ENCODE measurements at regions not wholly inside any gene's neighbourhood (a gene's known extent, or its start where the extent isn't known, plus 50 kb on each side); places are given as distances from the start of the nearest gene placed in this dataset.

DNA sequence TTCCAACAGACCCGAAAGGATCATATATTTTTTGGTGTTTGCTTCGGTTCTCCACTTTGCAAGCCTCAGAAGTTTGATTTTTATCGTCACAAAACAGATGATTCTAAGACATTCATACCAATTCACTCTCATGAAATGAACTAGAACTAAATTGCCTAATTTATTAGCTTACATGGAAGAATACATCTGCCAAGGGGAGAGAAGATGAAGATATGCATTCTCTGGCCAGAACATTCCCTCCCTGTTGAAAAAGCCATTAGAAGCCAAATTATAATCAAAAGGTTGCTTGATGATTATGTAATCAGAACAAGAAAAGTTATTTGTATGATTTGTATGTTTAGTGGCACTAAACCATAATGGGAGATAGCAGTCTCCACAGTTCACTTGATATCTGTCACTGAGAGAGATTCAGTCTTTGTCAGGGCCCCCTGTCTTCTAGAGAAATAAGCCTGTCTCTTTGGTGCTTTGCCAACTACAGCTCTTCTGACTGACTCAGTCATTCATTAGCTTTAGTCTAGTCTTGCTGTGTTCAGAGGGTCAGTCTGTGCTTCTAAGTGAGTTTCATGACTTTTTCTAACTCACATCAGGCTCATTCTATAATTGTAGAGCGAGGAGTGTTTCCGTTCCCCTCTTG, 95.3 kb upstream of the GNAI1 start:
- FAIRE-seq: no peak
- Histone ChIP-seq H3K27me3 (no peaks in the 10 kb centered on the region), H3K4me1 (no peaks in the 10 kb centered on the region), H3K9me3 (no peaks in the 10 kb centered on the region), H3K4me3 (no peak overlapping the region), H3K36me3 (no peaks in the 10 kb centered on the region), H3K27ac (no peak overlapping the region)
- intact Hi-C loops (cut with DNase I): no loop called here
- 58 to 79% methylated on average over 5 of the region's 5 CpGs for WGBS, 2 donors
- TF ChIP-seq, protein P1, sequence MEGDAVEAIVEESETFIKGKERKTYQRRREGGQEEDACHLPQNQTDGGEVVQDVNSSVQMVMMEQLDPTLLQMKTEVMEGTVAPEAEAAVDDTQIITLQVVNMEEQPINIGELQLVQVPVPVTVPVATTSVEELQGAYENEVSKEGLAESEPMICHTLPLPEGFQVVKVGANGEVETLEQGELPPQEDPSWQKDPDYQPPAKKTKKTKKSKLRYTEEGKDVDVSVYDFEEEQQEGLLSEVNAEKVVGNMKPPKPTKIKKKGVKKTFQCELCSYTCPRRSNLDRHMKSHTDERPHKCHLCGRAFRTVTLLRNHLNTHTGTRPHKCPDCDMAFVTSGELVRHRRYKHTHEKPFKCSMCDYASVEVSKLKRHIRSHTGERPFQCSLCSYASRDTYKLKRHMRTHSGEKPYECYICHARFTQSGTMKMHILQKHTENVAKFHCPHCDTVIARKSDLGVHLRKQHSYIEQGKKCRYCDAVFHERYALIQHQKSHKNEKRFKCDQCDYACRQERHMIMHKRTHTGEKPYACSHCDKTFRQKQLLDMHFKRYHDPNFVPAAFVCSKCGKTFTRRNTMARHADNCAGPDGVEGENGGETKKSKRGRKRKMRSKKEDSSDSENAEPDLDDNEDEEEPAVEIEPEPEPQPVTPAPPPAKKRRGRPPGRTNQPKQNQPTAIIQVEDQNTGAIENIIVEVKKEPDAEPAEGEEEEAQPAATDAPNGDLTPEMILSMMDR (IDR thresholded peaks at IDR 0.05): no peak
- ATAC-seq: no peak
- no peak for DNase-seq

DNA sequence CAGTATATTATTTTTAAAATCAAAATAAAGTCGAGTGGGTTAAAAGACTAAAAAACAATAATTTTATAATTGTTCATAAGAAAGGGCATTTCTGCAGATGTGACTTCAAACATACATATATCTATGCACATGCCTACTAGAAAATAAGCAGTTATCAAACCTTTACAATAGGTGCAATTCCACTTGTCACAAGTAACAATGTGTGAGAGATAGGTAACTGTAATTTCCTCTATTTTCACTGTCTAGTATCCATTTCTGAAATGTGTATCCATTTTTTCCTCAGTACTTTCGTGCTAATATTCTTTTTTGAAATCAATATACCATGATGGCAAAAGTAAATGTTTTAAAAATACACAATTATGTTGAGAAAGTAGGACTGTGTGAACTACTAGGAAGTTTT, 96.9 kb upstream of the GNAI1 start:
- H3K4me3 ChIP-seq: no peak overlapping the region
- ATAC-seq (no peak), FAIRE-seq (no peak), DNase-seq (no peak)
- intact Hi-C loops (cut with DNase I): no loop called here
- H3K9me3 ChIP-seq: no peaks in the 10 kb centered on the region
- no peaks in the 10 kb centered on the region for H3K4me1 ChIP-seq
- no peaks in the 10 kb centered on the region for H3K36me3 ChIP-seq
- TF ChIP-seq, protein P1 (IDR thresholded peaks at IDR 0.05): no peak
- H3K27ac ChIP-seq: no peak overlapping the region
- 44 to 56% methylated on average over 2 of the region's 2 CpGs for WGBS, 2 donors
- no peaks in the 10 kb centered on the region for H3K27me3 ChIP-seq

DNA sequence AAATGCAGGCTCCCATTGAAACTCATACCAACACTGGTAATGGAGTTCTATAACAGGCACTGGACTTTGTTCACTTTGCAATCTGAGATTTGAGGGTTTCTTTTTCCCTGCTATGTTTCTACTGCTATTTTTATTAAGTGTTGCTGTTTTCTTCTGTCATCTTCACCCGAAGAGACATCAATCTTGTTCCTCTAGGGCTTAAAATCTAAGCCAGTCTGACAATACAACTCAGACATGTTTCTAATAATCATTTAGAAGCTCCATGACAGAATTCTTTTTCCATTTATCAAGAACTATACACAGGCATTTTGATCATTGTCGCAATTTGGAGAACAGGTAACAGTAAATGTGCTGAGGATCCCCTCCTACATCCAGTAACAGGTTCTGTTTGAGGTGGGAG, 98.5 kb upstream of the GNAI1 start:
- ATAC-seq (no peak), FAIRE-seq (no peak), DNase-seq (no peak)
- intact Hi-C loops (cut with DNase I): no loop called here
- H3K4me1 ChIP-seq: no peaks in the 10 kb centered on the region
- no peaks in the 10 kb centered on the region for H3K9me3 ChIP-seq
- TF ChIP-seq, protein P1 (IDR thresholded peaks at IDR 0.05): no peak
- no peaks in the 10 kb centered on the region for H3K36me3 ChIP-seq
- no peak overlapping the region for H3K27ac ChIP-seq
- 43 to 44% methylated on average over 2 of the region's 2 CpGs for WGBS, 2 donors
- no peak overlapping the region for H3K4me3 ChIP-seq
- no peaks in the 10 kb centered on the region for H3K27me3 ChIP-seq

DNA sequence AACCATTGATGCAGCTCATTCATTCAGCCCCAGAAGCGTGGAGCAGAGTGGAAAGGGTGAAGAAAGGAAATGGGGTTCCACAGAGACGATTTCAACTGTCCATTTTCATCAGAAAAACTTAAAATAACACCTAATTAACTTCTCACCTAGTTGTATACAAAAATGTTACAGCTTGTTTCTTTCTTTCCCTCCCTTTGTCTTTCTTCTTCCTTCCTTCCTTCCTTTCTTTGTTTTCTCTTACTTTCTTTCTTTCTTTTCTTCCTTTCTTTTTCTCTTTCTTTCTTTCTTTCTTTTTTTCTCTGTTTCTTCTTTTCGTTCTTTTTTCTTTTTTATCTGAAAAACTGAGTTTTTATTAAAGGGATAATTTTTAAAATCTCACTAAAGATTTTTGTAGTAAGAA, 105.9 kb upstream of the GNAI1 start:
- Histone ChIP-seq H3K4me3 (no peak overlapping the region), H3K36me3 (no peaks in the 10 kb centered on the region), H3K27me3 (no peaks in the 10 kb centered on the region), H3K27ac (no peak overlapping the region), H3K4me1 (no peaks in the 10 kb centered on the region), H3K9me3 (no peaks in the 10 kb centered on the region)
- intact Hi-C loops (cut with DNase I): no loop called here
- DNase-seq (no peak), ATAC-seq (no peak), FAIRE-seq (no peak)
- TF ChIP-seq, protein P1 (IDR thresholded peaks at IDR 0.05): no peak
- 48 to 63% methylated on average over 3 of the region's 3 CpGs for WGBS, 2 donors

DNA sequence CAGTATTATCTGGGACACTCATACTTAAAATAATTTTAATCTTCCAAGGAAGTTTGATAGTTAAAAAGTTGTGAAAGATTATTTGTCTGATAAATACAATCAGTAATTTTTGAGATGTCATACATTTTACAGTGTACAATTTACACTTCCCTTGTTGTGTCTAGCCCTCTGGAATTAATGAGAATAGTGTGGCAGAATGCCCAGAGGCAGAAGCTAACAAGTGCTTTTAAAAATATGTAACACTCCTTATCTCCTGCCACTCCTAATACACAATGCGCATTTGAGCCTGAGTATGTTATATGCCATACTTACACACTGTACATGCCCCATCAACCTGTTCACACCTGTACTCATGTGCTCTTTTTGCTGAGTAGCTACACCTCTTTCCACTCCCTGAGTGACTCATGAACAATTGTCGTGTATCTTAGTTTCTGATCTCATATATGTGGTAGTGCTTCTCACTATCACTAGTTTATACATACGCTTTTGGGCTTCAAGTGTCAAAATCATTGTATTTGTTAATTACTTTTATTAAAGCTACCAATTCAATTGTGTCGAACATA, 106.9 kb upstream of the GNAI1 start:
- FAIRE-seq: no peak
- intact Hi-C loops (cut with DNase I): no loop called here
- WGBS, 2 donors: 56 to 71% methylated on average over 4 of the region's 4 CpGs
- TF ChIP-seq, protein P1 (IDR thresholded peaks at IDR 0.05): no peak
- Histone ChIP-seq H3K4me1 (no peaks in the 10 kb centered on the region), H3K27me3 (no peaks in the 10 kb centered on the region), H3K36me3 (no peaks in the 10 kb centered on the region), H3K9me3 (no peaks in the 10 kb centered on the region), H3K4me3 (no peak overlapping the region), H3K27ac (no peak overlapping the region)
- DNase-seq: no peak
- peak in 2 of 4 donors; percentile 37 to 47 for ATAC-seq

Data from pancreas (tissue), 10 donors.